HL-60 (cell line): ENCODE measurements at regions not wholly inside any gene's neighbourhood (a gene's known extent, or its start where the extent isn't known, plus 50 kb on each side); places are given as distances from the start of the nearest gene placed in this dataset.

Experiments
- DNase-seq, 2 experiments: peaks; one replicate each; pipeline ENCODE4 v3.0.0-alpha.2; 2010 to 2020; ENCODE audit warnings: low read depth in 1 of 2, low spot score in 1 of 2
- H3K27ac ChIP-seq: fragments of 250-450 bp; sonication (Bioruptor Pico); replicated peaks from 2 replicates; pipeline ENCODE4 v1.5.1; 2020; ENCODE audit warnings: mild to moderate bottlenecking, moderate library complexity
- H3K27me3 ChIP-seq: fragments of 250-450 bp; sonication (Bioruptor Pico); 2 replicates; pipeline ENCODE4 v1.5.1; 2021; ENCODE audit warnings: mild to moderate bottlenecking, moderate library complexity; ENCODE audit not compliant: insufficient read depth, poor library complexity, severe bottlenecking
- H3K4me3 ChIP-seq: replicated peaks from 2 replicates; pipeline ENCODE4 v1.5.1; 2011; ENCODE audit warnings: mild to moderate bottlenecking, control low read depth, low read length; ENCODE audit not compliant: insufficient read depth
- GABPA ChIP-seq: IDR thresholded peaks from 2 replicates; pipeline ENCODE4 v1.6.1; 2012; ENCODE audit warnings: low read depth
- POLR2AphosphoS5 ChIP-seq: IDR thresholded peaks from 2 replicates; pipeline ENCODE4 v1.6.1; 2012; ENCODE audit warnings: low read depth
- REST ChIP-seq: IDR thresholded peaks from 2 replicates; pipeline ENCODE4 v1.6.1; 2012; ENCODE audit warnings: low read depth; ENCODE audit not compliant: insufficient replicate concordance
- SPI1 ChIP-seq: IDR thresholded peaks from 2 replicates; pipeline ENCODE4 v1.6.1; 2012; ENCODE audit warnings: low read depth, mild to moderate bottlenecking, borderline replicate concordance
- TF ChIP-seq, protein P1 (sequence below): IDR thresholded peaks from one replicate; pipeline ENCODE4 v1.5.1; 2011; ENCODE audit warnings: low read length, control low read depth, inconsistent platforms; ENCODE audit not compliant: insufficient read depth

- no peaks in the 10 kb centered on the region for H3K27me3 ChIP-seq
- no peak for TF ChIP-seq GABPA
- TF ChIP-seq REST = no peak
- TF ChIP-seq SPI1 = no peak
- no peak for TF ChIP-seq POLR2AphosphoS5
- DNase-seq = no peak
- H3K27ac ChIP-seq = no peak overlapping the region
- H3K4me3 ChIP-seq = no peak overlapping the region
Observed at GRCh38 chr1:25074351-25075227, 144.5 kb upstream of the RUNX3 start.

GRCh38 chr1:25073640-25074270 is 143.7 kb upstream of the RUNX3 start:
- DNase-seq = no peak
- Histone ChIP-seq H3K4me3 (no peak overlapping the region), H3K27ac (no peak overlapping the region), H3K27me3 (no peaks in the 10 kb centered on the region)
- TF ChIP-seq POLR2AphosphoS5 (no peak), GABPA (no peak), REST (no peak), SPI1 (no peak)
- TF ChIP-seq, protein P1, sequence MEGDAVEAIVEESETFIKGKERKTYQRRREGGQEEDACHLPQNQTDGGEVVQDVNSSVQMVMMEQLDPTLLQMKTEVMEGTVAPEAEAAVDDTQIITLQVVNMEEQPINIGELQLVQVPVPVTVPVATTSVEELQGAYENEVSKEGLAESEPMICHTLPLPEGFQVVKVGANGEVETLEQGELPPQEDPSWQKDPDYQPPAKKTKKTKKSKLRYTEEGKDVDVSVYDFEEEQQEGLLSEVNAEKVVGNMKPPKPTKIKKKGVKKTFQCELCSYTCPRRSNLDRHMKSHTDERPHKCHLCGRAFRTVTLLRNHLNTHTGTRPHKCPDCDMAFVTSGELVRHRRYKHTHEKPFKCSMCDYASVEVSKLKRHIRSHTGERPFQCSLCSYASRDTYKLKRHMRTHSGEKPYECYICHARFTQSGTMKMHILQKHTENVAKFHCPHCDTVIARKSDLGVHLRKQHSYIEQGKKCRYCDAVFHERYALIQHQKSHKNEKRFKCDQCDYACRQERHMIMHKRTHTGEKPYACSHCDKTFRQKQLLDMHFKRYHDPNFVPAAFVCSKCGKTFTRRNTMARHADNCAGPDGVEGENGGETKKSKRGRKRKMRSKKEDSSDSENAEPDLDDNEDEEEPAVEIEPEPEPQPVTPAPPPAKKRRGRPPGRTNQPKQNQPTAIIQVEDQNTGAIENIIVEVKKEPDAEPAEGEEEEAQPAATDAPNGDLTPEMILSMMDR = no peak

DNA sequence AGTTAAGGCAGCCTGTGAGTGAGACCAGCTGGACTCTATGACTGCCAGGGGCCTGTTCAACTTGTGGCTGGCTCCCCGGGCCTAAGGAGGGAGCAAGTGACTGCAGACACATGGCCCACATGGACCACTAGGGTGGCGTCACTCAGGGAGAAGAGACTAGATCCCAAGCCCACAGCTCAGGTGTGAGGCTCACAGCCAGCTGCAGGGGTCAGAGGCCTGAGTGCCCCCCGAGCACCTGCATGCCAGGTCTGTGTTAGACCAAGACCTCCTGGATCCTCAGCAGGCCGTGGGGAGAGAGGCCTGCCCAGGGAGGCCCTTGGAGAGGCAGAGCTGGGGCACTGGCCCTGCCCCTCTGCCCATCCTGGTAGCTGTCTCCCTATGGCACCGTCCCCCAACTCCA is 142.4 kb upstream of the RUNX3 start:
- H3K27ac ChIP-seq = no peak overlapping the region
- no peak for DNase-seq
- no peaks in the 10 kb centered on the region for H3K27me3 ChIP-seq
- H3K4me3 ChIP-seq = no peak overlapping the region
- TF ChIP-seq REST = no peak
- TF ChIP-seq SPI1 = no peak
- TF ChIP-seq, protein P1 = no peak
- no peak for TF ChIP-seq GABPA
- TF ChIP-seq POLR2AphosphoS5 = no peak
